AG10803 (cell line): ENCODE measurements at regions not wholly inside any gene's neighbourhood (a gene's known extent, or its start where the extent isn't known, plus 50 kb on each side); places are given as distances from the start of the nearest gene placed in this dataset.

Experiments
- DNase-seq: peaks from one replicate; pipeline ENCODE4 v3.0.0; 2010; ENCODE audit warnings: low read depth
- H3K4me3 ChIP-seq: 2 replicates; pipeline ENCODE4 v1.5.1; 2011; ENCODE audit warnings: mild to moderate bottlenecking, low read length, control low read depth
- CTCF ChIP-seq: conservative IDR thresholded peaks from 2 replicates; pipeline ENCODE4 v1.5.1; 2011; ENCODE audit warnings: mild to moderate bottlenecking, low read length, control low read depth, inconsistent platforms

GRCh38 chr3:14284694-14285547 is 106.3 kb downstream of the LSM3 start:
- DNase-seq = no peak
- TF ChIP-seq CTCF = no peak

GRCh38 chr3:14285548-14285925 is 106.9 kb downstream of the LSM3 start:
- no peak for DNase-seq
- no peak overlapping the region for H3K4me3 ChIP-seq
- no peak for TF ChIP-seq CTCF

More at GRCh38 chr3:14284694-14285547, 106.3 kb downstream of the LSM3 start:
- H3K4me3 ChIP-seq = no peak overlapping the region

GRCh38 chr3:14286887-14287500 is 108.4 kb downstream of the LSM3 start:
- no peak for TF ChIP-seq CTCF
- H3K4me3 ChIP-seq = no peak overlapping the region
- DNase-seq = no peak

- no peak for TF ChIP-seq CTCF
These were observed 109.7 kb downstream of the LSM3 start for GRCh38 chr3:14288177-14288788.

GRCh38 chr3:14288833-14289451 is 110.3 kb downstream of the LSM3 start:
- TF ChIP-seq CTCF = no peak
- no peak for DNase-seq
- H3K4me3 ChIP-seq = no peak overlapping the region

More at GRCh38 chr3:14288177-14288788, 109.7 kb downstream of the LSM3 start:
- DNase-seq = no peak
- H3K4me3 ChIP-seq = no peak overlapping the region

GRCh38 chr3:14289590-14290461 is 111.2 kb downstream of the LSM3 start:
- peak; percentile 89 for DNase-seq
- TF ChIP-seq CTCF = no peak
- H3K4me3 ChIP-seq = no peak overlapping the region
